HG02588 (cell line): ENCODE measurements at regions not wholly inside any gene's neighbourhood (a gene's known extent, or its start where the extent isn't known, plus 50 kb on each side); places are given as distances from the start of the nearest gene placed in this dataset.
A peak's percentile ranks its signal among the peaks of the same experiment; 100 is the strongest.

Source experiments
- ATAC-seq: cut with Tn5 transposase; IDR thresholded peaks from one replicate; pipeline ENCODE4 v1.9.1; 2021; ENCODE audit warnings: mild to moderate bottlenecking, moderate library complexity; ENCODE audit not compliant: unreplicated experiment

DNA sequence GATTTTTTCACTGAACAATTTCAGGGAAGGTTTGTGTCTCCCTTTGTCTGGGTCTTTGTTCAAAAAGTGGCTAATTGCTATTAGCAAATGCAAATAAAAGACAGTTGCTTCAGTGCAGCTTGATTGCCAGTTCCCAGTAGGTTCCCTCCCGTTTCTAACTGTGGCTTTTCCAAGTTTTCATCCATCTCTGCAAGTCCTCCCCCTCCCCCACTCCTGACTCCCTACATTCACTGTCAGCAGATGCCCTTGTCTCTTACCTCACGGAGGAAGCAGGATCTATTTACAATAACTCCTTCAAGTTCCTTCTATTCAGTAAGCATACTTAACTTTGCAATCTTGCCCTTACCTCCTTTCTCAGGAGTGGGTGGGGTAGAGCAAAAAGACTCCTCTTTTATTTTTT lies 55.4 kb upstream of the SCEL start:
- no peak for ATAC-seq

DNA sequence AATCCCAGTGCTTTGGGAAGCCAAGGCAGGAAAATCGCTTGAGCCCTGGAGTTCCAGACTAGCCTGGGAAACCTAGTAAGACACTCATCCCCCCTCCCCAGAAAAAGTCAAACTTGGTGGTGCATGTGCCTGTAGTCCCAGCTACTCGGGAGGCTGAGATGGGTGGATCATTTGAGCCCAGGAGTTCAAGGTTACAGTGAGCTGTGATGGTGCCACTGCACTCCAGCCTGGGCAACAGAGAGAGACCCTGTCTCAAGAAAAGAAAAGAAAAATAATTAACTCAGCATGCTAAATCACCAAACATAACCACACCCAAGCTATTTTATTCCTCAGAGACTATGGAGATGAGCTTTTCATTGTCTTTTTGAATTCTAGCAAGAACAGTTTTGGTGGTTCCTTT lies 56.2 kb upstream of the SCEL start:
- ATAC-seq, result no peak

DNA sequence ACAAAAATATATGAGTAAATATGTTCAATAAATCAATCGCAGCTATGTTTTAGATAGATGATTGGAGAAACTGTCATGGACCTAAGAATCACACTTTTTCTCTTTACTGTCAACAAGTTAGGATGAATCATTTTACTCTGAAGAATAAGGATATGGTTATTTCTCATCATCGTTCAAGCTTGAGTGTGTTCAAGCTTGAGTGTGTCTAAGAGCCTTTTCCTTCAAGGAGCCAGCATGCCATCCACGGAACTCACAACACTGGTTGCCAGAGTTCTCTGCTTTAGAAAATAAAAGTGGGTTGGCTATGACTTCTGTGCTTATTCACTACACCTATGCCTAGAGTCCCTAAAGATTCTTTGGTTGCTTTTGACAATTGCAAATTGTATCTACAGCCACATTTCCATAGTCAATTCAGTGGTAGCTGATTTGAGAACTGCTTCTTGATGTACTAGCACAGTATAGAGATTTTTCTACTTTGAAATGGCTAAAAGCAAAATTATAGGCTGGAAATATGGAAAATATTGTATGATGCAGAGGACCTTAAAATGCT lies 58.1 kb upstream of the SCEL start:
- no peak for ATAC-seq

DNA sequence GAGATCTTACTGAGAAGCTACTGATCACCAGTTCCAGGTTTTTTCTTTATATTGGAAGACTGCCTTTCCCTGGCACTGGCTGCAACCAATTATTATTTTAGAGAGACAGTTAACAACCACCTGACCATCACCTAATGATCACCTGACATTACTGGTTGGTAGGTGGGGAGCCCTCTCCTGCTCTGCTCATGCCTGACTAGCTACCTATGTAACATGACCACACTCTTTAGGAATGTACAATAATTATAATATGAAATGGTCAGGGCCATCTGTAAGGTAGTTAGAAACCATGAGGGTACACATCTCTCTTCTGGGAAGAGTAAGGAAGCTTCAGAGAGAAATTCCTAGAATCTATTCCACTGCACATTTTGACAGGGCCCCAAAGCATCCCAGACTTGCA lies 59.0 kb upstream of the SCEL start:
- no peak for ATAC-seq

DNA sequence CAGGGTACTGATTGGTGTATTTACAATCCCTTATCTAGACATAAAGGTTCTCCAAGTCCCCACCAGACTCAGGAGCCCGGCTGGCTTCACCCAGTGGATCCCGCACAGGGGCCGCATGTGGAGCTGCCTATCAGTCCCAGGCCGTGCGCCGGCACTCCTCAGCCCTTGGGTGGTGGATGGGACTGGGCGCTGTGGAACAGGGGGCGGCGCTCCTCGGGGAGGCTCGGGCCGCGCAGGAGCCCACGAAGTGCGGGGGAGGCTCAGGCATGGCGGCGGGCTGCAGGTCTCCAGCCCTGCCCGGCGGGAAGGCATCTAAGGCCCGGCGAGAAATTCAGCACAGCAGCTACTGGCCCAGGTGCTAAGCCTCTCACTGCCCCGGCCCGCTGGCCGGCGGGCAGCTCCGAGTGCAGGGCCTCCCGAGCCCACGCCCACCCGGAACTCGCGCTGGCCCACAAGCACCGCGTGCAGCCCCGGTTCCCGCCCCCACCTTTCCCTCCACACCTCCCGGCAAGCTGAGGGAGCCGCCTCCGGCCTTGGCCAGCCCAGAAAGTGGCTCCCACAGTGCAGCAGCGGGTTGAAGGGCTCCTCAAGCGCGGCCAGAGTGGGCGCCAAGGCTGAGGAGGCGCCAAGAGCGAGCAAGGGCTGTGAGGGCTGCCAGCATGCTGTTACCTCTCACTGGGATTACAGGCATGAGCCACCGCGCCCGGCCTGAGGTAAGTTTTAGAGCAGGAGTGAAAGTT lies 60.0 kb upstream of the SCEL start:
- no peak for ATAC-seq

DNA sequence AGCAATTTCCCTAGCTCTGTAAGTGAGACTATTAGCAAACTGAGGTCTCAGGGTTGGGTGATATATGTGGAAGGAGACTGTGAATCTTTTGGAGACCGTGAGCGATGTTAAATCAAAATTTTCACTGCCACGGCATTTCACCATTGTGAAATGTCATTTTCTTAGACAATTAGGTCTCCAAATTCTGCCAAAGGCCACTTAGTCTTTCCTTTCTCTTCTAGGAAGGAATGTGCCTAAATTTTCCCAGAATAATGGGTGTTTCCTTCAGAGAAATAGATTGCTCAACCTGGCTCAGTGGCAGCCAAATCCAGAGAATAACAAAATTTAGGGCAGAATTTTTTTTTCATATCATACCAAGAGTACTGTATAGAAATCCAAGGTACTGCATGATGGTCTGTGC lies 64.5 kb upstream of the SCEL start:
- ATAC-seq, result no peak

DNA sequence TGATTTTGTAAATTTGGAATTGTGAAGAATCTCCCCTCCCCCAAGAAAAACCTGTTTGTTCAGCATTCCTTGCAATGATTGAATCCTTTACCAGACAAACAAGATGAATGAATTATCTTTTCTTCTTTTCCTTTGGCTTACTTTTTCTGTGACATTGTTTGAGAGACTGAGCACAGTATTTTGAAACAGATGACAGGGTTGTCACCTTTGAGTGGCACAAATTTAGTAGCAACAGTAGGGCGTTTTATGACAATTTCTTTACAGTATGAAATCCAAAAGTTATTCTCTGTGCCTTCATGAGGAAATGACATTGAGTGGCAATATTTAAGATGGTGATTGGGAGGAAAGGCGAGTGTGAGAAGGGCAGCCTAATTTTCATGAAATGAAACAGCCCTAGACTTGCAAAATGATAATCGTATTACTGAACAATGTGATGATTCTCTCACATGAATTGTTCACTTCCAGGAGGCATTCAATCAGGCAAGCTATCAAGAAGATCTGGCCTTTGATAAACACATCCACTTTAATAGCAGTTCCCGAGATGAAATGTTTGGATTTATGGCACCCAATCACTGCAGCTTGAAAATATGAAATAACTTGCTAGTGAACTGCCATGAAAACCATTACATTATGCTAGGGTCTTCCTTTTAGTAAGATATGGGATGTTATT lies 68.6 kb upstream of the SCEL start:
- no peak for ATAC-seq

DNA sequence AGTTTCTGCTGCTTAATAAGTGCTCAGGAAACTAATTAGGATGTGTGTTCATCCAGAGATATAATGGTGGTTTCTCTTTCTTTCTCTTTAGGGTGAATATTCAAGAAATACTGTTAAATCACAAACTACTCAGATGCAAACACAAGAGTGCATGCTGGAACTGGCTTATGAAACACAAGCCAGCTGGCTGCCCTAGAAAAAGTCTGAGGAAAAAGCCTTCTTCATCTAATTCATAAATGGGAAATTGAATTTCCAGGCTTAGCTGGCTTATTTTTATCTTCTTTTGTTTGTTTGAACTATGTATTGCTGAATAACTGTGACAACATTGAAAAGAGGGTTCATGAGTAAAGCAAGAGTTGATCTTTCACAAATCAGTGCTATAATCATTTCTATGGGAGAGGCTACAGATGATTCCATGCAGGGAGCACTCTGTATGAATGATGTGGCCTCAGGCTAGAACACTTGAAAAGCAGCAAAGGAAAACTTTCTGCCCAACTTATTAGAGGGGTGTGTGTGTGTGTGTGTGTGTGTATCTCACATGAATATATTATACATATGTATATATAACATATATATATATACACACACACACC lies 69.8 kb upstream of the SCEL start:
- no peak for ATAC-seq

DNA sequence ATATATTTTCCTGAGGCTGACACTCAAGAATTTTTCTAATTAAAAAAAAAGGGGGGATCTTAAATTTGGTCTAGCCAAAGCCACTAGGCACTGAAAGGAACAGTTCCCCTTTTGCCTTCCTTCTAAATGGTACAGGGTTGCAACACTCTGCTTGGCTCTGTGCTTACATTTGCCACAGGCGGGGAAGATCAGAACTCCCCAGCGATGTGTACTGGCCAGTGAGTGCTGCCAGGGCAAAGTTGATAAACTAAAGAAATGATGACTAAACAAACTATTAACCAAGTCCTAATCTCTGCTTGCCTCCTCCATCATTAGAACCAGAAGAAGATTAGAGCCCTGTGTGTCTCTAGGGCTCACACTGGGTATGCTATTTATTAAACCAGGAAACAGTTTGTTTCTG lies 75.3 kb upstream of the SCEL start:
- peak; percentile 92 for ATAC-seq

DNA sequence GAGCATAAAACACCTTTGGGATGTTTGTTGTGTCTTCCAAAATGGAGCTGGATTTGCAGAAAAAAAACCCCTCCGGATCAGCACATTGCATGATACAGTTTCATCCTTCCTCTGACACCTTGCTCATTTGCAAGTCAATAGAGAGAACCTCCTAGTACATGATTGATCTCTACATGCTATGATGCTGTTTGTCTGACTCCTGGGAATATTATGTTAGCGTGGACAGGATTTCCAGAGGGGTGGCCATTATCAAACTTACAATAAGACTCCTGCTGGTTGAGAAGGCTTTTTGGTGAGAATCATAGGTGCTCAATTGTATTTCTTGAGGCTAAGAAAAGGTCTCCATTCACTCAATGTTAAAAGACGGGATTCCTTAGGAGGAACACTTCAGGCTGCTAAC lies 75.9 kb upstream of the SCEL start:
- ATAC-seq, result no peak

DNA sequence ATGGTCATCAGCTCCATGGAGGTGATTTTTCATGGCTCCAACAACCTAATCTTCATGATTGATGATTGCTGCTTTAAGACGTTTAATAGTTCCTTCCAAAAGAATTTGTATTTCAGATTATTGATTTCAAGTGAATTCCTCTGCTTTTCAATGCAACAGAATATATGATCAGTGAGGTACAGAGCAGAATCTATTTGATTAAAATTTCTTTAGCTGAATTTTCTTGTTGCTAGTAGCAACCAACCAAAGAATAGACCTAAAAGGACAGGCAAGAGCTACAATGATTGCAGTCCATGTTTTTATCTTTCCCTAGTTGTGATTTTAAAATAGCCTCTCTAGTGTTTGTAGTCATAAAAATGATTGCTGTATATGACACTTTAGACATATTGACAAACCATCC lies 76.8 kb upstream of the SCEL start:
- ATAC-seq, result no peak

DNA sequence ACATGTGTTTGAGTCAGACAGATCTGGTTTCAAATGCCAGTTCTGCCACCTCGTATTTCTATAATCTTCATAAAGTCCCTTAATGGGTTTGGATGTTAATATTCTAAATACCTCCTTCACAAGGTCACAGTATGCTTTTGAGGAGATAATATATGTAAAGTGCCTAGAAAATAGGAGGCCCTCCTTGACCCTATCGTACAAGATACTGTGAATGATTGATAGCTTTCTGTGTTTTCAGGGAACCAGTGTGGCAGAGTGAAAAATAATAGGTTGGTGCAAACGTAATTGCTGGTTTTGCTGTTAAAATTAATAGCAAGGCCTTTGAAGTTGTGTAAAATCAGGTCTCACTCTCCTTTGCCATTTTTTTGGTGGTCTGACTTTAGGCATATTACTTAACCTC lies 77.5 kb upstream of the SCEL start:
- no peak for ATAC-seq

DNA sequence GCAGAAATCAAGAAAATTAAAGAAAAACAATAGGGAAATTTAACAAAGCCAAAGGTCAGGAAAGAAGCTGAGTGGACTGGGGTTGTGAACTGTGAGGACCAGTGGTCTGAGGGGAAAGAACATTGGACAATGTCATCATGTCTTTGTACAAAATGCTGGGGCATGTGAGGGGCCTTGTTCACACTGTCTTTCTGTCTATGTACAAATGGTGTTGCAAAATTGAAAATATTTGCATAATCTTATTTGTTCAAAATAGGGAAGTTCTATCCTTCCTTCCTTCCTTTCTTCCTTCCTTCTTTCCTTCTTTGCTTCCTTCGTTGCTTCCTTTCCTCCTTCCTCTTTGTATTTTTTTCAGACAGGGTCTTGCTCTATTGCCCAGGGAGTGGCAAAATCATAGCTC lies 79.2 kb upstream of the SCEL start:
- no peak for ATAC-seq

DNA sequence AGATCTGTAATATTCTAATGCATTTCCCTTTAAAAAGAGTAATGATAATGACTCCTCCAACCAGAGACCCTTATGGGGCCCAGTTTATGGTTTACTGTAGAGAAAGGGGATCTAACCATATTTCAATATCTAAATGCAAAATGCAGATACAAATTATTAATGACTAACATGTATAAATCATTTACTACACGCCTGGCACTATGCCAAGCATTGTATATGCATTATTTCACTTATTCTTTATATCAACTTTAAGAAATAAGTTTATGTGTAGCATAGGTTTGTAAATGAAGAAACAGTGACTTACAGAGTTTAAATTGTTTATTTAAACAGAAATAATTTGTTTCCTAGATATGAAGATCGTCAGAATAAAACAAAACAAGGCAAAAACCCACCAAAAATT lies 86.2 kb upstream of the SCEL start:
- no peak for ATAC-seq

DNA sequence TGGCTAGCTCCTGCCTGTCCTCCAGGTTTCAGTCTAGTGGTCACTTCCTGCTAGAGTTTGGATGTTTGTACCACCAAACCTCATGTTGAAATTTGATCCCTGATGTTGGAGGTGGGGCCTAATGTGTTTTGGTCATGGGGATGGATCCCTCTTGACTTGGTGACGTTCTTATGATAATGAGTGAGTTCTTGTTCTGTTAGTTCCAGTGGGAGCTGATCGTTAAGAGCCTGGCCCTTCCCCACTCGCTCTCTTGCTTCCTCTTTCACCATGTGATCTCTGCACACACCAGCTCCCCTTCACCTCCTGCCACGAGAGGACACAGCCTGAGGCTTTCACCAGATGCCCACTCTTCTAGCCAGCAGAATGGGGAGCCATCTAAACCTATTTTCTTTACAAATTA lies 86.8 kb upstream of the SCEL start:
- ATAC-seq, result no peak

DNA sequence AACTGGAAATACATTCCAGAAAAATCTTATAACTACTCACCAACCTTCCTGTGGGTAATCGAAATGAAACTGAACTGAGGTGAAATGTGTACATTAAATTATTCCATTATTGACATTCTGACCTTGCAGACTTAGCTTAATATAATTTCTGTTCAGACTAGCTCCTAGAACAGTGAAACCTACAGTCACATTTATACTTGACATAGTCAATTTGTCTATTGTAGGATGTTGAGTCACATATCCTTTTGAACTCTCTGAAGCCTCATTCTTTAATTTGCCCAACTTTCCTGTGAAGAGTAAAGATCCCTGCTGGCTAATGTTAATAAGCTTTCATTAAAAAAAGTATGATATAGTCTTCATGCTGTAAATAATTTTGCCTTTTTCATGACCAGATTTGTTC lies 92.0 kb upstream of the SCEL start:
- no peak for ATAC-seq

DNA sequence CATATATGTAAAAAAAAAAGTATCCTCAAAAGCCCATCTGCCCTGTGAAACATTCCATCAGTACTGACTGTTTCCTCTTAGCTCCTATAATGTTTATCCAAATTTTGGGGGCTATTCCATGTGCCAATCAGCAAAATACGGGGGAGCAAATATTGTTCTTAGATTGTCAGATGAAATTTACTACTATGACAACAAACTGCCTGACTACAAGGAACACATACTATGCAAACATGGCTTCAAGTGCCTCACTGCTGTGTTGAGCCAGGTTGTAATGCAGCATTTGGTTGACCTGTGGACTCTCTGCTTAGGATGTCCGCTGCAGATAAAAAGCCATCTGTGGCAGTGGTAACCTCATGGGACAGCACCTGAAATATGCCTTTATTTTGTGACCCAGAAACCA lies 98.2 kb upstream of the SCEL start:
- ATAC-seq, result no peak

DNA sequence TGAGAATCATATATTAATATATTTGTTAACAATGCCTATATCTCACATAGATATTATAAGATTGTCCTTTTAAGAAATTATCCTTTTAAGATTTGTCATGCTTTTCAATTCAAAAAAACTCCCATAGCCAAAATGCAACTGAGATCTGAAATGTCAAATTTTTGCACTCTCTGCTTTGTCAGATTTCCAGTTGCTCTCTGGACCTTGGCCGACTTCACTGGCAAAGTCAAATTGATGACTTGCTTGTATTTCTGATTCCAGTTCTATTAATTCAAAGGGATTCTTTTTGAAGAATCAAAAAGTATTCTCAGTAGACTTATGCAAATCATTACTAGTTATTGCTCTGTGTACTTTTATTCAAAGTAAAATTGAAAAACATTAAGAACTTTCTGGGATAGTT lies 101.2 kb upstream of the SCEL start:
- ATAC-seq, result no peak

DNA sequence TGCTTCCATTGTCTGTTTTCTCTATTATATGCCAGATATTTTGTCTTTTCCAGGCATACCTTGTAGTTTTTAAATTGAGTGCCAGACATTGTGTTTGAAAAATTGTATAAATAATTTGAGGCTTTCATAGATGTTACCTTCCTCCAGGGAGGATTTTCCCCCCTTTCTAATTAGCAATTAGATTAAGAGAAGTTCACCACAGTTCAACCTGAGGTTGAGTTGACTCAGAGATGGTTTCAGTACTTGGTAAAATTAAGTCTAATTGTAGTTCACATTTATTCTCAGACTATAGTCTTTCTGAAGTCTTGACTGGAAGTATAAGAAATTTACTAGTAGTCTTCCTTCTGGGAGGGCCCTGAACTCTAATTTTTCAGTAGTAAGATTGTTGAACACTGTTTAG lies 104.1 kb upstream of the SCEL start:
- no peak for ATAC-seq

DNA sequence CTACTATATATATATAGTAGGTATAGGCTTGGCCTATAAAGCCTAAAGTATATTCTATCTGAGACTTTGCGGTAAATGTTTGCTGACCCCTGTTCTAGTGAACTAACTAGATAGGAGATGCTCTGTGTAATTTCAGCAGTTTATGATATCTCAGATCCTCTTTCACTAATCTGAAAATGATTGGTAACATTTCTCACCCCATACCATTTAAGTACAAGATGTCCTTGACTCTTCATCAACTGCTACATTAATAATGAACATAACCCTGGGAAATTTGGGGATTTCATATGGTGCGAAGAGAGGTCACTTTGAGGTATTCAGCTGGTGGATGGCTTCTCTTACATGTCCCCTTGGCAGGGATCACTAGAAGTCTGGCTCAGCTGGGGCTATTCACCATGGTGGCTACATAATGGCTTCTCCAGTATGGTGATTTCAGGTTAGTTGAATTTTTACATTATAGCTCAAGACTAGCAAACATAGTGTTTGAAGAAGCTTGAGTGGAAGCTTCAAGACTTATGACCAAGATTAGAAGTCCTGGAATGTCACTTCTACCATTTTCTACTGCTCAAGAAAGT lies 103.6 kb upstream of the MYCBP2 start:
- ATAC-seq, result peak; percentile 42

DNA sequence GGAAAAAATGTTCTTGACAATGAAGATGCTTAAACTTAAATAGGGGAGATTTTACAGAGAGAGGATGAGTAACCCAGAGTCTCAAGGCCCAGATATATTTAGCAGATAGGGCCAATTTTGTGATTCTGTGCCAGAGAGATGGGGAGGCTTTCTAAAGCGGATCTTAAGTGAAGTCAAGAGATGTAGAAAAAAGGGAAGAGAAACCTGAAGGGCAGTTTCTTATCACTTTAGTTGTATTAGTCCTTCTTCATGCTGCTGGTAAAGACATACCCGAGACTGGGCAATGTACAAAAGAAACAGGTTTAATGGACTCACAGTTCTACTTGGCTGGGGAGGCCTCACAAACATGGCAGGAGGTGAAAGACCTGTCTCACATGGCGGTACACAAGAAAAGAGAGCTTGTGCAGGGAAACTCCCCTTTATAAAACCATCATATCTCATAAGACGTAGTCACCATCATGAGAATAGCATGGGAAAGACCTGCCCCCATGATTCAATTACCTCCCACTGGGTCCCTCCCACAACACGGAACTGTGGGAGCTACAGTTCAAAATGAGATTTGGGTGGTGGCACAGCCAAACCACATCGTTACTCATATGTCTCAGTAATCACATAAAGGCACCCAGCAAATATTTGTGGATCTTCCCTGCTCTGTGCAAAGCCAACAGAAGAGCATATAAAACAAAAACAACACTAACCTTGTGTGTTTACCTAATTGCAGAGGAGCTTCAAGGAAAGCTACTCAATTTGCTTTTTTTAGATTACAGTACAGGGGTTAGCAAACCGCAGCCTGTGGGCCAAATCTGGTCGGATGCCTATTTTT lies 102.6 kb upstream of the MYCBP2 start:
- ATAC-seq, result peak; percentile 73
